OCI-LY3 (cell line): ENCODE measurements at regions not wholly inside any gene's neighbourhood (a gene's known extent, or its start where the extent isn't known, plus 50 kb on each side); places are given as distances from the start of the nearest gene placed in this dataset.

Experiments used
- H2AFZ ChIP-seq: fragments of 200-600, 300-600 bp; shearing (Covaris generic); 2 replicates; pipeline ENCODE4 v1.6.0; 2014; ENCODE audit warnings: antibody characterized with exemption, low read depth, low read length
- H3K27ac ChIP-seq: fragments of 200-600, 300-600 bp; sonication (generic); 2 replicates; pipeline ENCODE4 v1.5.1; 2014; ENCODE audit warnings: mild to moderate bottlenecking, low read length, moderate library complexity, mixed read lengths
- H3K27me3 ChIP-seq: fragments of 200-600, 300-600 bp; sonication (generic); 2 replicates; pipeline ENCODE4 v1.6.1; 2014; ENCODE audit warnings: low read depth, low read length, mixed read lengths
- H3K36me3 ChIP-seq: fragments of 200-600, 300-600 bp; sonication (generic); replicated peaks from 2 replicates; pipeline ENCODE3; 2014; ENCODE audit warnings: low read depth, low read length, mixed read lengths
- H3K4me1 ChIP-seq: fragments of 300-600, 200-600 bp; sonication (generic); 2 replicates; pipeline ENCODE4 v1.6.1; 2014; ENCODE audit warnings: low read length, mixed read lengths
- H3K4me2 ChIP-seq: fragments of 200-600, 300-600 bp; sonication (generic); 2 replicates; pipeline ENCODE4 v1.6.1; 2014; ENCODE audit warnings: low read length, mixed read lengths
- H3K4me3 ChIP-seq: fragments of 300-600, 200-600 bp; sonication (generic); 2 replicates; pipeline ENCODE4 v1.5.1; 2014; ENCODE audit warnings: antibody characterized with exemption, mild to moderate bottlenecking, low read length, moderate library complexity
- H3K79me2 ChIP-seq: fragments of 300-600, 200-600 bp; shearing (Covaris generic); 2 replicates; pipeline ENCODE4 v1.6.1; 2014; ENCODE audit warnings: mild to moderate bottlenecking, low read length, mixed read lengths
- H3K9ac ChIP-seq: fragments of 300-600, 200-600 bp; shearing (Covaris generic); 2 replicates; pipeline ENCODE4 v1.6.0; 2014; ENCODE audit warnings: mild to moderate bottlenecking, low read length, moderate library complexity
- H3K9me3 ChIP-seq: fragments of 200-600, 300-600 bp; shearing (Covaris generic); 2 replicates; pipeline ENCODE4 v1.6.1; 2014; ENCODE audit warnings: low read length, mixed read lengths; ENCODE audit not compliant: insufficient read depth
- H4K20me1 ChIP-seq: fragments of 200-600, 300-600 bp; sonication (generic); 2 replicates; pipeline ENCODE4 v1.6.1; 2016; ENCODE audit warnings: low read length, mixed read lengths; ENCODE audit not compliant: insufficient read depth
- EZH2phosphoT487 ChIP-seq: fragments of 200-600 bp; shearing (Covaris generic); IDR thresholded peaks from 2 replicates; pipeline ENCODE4 v1.6.1; 2018; ENCODE audit warnings: antibody characterized with exemption, mixed run types, low read depth
- TF ChIP-seq, protein P1 (sequence below): fragments of 200-600, 300-600 bp; sonication (generic); IDR thresholded peaks from 2 replicates; pipeline ENCODE4 v1.5.1; 2014; ENCODE audit warnings: antibody characterized with exemption, low read length, low read depth

DNA sequence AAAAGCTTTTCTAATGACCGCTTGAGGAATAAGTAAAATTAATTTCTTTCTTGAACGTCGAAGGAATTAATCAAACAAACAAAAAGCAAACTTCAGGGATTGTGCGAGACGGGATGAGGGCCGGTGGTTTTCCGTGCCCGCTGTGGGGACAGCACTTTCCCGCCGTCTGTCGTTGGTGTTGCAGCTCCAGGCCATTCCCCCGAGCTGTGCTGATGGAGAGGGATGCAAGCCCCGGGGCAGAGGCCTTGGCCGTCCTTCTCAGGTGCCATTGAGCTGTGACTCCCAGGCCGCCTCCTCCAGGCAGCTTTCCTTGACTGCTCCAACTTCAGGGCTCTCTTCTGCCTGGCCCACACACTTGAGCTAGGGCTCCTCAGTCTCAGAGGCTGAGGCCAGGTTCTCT is 109.0 kb upstream of the C14orf180 start:
- no peak overlapping the region for H3K9ac ChIP-seq
- H3K36me3 ChIP-seq, result no peaks in the 10 kb centered on the region
- no peak overlapping the region for H3K4me2 ChIP-seq
- no peaks in the 10 kb centered on the region for H3K4me1 ChIP-seq
- TF ChIP-seq, protein P1, sequence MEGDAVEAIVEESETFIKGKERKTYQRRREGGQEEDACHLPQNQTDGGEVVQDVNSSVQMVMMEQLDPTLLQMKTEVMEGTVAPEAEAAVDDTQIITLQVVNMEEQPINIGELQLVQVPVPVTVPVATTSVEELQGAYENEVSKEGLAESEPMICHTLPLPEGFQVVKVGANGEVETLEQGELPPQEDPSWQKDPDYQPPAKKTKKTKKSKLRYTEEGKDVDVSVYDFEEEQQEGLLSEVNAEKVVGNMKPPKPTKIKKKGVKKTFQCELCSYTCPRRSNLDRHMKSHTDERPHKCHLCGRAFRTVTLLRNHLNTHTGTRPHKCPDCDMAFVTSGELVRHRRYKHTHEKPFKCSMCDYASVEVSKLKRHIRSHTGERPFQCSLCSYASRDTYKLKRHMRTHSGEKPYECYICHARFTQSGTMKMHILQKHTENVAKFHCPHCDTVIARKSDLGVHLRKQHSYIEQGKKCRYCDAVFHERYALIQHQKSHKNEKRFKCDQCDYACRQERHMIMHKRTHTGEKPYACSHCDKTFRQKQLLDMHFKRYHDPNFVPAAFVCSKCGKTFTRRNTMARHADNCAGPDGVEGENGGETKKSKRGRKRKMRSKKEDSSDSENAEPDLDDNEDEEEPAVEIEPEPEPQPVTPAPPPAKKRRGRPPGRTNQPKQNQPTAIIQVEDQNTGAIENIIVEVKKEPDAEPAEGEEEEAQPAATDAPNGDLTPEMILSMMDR, result no peak
- no peak for TF ChIP-seq EZH2phosphoT487
- no peak overlapping the region for H3K27ac ChIP-seq
- no peaks in the 10 kb centered on the region for H3K9me3 ChIP-seq
- H2AFZ ChIP-seq, result no peak overlapping the region
- peaks cover 9% of the 10 kb centered on the region; the same call in 1 of the 2 replicates for H3K27me3 ChIP-seq
- no peaks in the 10 kb centered on the region for H3K79me2 ChIP-seq
- no peaks in the 10 kb centered on the region for H4K20me1 ChIP-seq
- no peak overlapping the region for H3K4me3 ChIP-seq

DNA sequence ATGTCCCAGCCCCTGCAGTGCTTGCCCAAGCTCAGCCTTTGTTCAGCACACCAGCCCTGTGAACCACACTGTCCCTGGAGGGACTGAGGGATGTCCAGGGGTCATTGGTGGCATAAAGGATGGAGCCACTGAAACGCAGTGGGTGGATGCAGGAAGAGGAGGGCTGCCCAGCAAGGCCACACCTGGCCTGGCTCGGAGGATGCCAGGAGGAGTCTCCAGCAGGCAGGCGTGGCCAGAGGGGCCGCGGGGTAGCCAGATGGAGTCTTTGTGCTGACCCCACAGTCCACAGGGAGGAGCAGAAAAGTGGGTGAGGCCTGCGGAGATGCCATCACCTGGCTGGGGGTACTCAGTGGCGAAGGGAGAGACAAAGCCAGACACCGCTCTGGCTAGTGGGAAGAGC is 108.5 kb upstream of the C14orf180 start:
- H3K27ac ChIP-seq, result no peak overlapping the region
- H4K20me1 ChIP-seq, result no peaks in the 10 kb centered on the region
- no peaks in the 10 kb centered on the region for H3K4me1 ChIP-seq
- TF ChIP-seq EZH2phosphoT487, result no peak
- TF ChIP-seq, protein P1, result no peak
- no peak overlapping the region for H2AFZ ChIP-seq
- peaks cover 9% of the 10 kb centered on the region; the same call in 1 of the 2 replicates for H3K27me3 ChIP-seq
- no peak overlapping the region for H3K9ac ChIP-seq
- no peaks in the 10 kb centered on the region for H3K36me3 ChIP-seq
- no peak overlapping the region for H3K4me2 ChIP-seq
- no peaks in the 10 kb centered on the region for H3K9me3 ChIP-seq
- H3K4me3 ChIP-seq, result no peak overlapping the region
- no peaks in the 10 kb centered on the region for H3K79me2 ChIP-seq

DNA sequence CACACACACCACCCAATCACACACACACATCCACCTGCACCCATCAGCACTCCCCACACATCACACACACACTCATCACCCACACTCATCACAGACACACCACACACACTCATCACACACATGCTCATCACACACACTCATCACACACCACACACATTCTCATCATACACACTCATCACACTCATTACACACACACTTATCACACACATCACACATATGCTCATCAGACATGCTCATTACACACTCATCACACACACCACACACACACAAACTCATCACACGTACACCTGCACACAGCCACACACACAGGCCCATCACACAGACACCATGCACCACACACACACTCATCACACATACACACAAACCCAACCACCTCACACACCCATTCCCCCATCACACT is 107.5 kb upstream of the C14orf180 start:
- Histone ChIP-seq H4K20me1 (no peaks in the 10 kb centered on the region), H3K9ac (no peak overlapping the region), H3K4me1 (no peaks in the 10 kb centered on the region), H3K27ac (no peak overlapping the region), H3K79me2 (no peaks in the 10 kb centered on the region), H3K9me3 (no peaks in the 10 kb centered on the region), H2AFZ (no peak overlapping the region), H3K4me2 (no peak overlapping the region), H3K4me3 (no peak overlapping the region), H3K36me3 (no peaks in the 10 kb centered on the region), H3K27me3 (peaks cover 5% of the 10 kb centered on the region; the same call in 1 of the 2 replicates)
- TF ChIP-seq, protein P1, result no peak
- TF ChIP-seq EZH2phosphoT487, result no peak

DNA sequence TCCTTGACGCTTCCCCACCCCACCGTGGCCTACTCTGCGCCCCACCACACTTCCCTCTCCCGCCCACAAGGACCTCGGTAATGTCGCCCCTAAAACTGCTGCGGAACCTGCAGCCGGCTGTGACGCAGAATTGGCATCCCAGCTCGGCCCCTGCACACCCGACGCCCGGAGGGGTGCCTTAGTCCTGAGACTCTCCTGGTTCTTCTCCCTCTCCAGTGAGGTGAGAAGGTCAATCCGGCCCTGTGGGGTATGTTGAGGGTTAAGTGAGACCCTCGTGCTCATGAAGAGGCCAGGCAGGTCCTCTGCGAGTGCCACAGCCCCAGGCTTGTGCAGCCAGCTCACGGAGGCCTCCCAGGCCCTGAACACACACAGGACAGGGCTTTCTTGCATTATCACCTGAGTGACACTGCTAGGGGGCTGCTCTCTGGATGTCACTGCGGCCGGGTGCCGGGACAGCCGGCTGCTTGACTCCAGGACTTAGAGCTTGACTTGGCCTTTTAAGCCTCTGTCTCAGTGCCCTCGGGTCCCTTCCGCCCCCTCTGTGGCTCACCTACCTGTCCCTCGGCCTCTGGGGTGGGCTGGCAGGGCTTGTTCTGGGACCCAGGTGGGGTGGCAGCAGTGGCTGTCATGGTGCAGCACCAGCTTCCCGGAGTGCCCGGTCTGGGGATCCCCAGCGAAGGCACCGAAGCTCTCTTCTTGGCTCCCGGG is 106.9 kb upstream of the C14orf180 start:
- Histone ChIP-seq H3K79me2 (no peaks in the 10 kb centered on the region), H2AFZ (no peak overlapping the region), H4K20me1 (no peaks in the 10 kb centered on the region), H3K36me3 (no peaks in the 10 kb centered on the region), H3K9ac (no peak overlapping the region), H3K27ac (no peak overlapping the region), H3K4me1 (no peaks in the 10 kb centered on the region), H3K4me2 (no peak overlapping the region), H3K9me3 (no peaks in the 10 kb centered on the region), H3K27me3 (peaks cover 5% of the 10 kb centered on the region; the same call in 1 of the 2 replicates), H3K4me3 (no peak overlapping the region)
- TF ChIP-seq EZH2phosphoT487, result no peak
- TF ChIP-seq, protein P1, result no peak
